ENCODE measurements at regions not wholly inside any gene's neighbourhood (a gene's known extent, or its start where the extent isn't known, plus 50 kb on each side); places are given as distances from the start of the nearest gene placed in this dataset.

DNA sequence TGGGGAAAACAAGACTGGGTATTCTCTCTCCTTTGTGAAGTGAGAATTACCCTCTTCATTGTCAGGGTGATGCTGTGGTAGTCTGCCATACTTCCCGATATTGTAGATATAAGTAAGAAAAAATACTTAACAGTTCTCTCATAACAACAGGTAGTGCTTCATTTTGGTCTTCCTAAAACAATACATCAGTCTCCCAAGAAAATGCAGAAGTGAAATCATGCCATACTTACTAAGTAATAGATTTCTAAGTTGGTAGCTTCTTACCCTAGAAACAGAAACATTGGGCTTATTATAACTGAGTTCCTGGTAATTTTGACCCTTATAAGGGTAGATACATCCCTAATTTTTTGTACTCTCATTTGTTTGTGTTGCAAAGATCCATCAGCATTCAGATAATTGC lies 460.7 kb upstream of the DCC start:
- H3K4me1 ChIP-seq, result no peaks in the 10 kb centered on the region
- no peak for DNase-seq (ENCODE audit: low spot score in 2 of 2)
- no peaks in the 10 kb centered on the region for H3K9me3 ChIP-seq
- no peaks in the 10 kb centered on the region for H3K27me3 ChIP-seq
- intact Hi-C loops (cut with DNase I), result no loop called here
- no peaks in the 10 kb centered on the region for H3K36me3 ChIP-seq
- TF ChIP-seq, protein P1, sequence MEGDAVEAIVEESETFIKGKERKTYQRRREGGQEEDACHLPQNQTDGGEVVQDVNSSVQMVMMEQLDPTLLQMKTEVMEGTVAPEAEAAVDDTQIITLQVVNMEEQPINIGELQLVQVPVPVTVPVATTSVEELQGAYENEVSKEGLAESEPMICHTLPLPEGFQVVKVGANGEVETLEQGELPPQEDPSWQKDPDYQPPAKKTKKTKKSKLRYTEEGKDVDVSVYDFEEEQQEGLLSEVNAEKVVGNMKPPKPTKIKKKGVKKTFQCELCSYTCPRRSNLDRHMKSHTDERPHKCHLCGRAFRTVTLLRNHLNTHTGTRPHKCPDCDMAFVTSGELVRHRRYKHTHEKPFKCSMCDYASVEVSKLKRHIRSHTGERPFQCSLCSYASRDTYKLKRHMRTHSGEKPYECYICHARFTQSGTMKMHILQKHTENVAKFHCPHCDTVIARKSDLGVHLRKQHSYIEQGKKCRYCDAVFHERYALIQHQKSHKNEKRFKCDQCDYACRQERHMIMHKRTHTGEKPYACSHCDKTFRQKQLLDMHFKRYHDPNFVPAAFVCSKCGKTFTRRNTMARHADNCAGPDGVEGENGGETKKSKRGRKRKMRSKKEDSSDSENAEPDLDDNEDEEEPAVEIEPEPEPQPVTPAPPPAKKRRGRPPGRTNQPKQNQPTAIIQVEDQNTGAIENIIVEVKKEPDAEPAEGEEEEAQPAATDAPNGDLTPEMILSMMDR (IDR thresholded peaks at IDR 0.05), result no peak
- no peak overlapping the region for H3K27ac ChIP-seq
- no peak overlapping the region for H3K4me3 ChIP-seq

DNA sequence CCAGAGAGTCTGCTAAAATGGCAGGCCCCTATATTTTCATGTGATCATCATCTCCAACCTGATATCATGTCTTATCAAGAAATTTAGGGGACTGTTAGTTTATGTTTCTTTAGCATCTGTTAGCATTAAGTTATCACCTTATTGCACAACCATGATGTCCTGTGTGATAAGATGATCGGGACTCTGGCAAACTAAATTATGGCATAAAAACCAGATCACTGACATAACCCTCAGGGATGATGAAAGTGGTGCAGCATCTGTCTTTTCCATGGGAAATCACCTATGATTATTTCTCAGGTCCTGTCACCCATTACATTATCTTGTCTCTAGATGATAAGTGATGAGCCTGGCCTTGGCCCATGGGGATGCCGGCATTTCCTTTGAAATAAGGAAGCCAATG lies 458.6 kb upstream of the DCC start:
- intact Hi-C loops (cut with DNase I), result no loop called here
- Histone ChIP-seq H3K27me3 (no peaks in the 10 kb centered on the region), H3K4me3 (no peak overlapping the region), H3K36me3 (no peaks in the 10 kb centered on the region), H3K9me3 (no peaks in the 10 kb centered on the region), H3K27ac (no peak overlapping the region), H3K4me1 (no peaks in the 10 kb centered on the region)
- DNase-seq (ENCODE audit: low spot score in 2 of 2), result no peak
- TF ChIP-seq, protein P1 (IDR thresholded peaks at IDR 0.05), result no peak

DNA sequence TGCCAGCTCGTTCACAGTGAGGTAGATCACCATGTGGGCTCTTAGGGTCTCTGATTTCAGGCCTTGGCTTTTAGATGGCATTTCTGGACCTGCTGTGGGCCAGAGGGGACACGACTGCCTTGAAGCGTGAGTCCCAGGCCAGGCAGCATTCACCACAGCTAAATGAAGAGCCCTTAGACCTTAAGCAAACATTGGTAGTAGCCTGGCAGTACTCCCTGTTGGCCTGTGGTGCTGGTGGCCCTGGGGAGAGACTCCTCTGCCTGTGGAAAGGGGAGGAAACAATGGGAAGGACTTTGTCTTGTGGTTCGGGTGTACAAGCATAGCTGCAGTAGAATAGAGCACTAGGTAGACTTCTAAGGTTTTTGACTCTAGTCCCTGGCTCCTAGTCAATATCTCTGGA lies 456.0 kb upstream of the DCC start:
- no peak for DNase-seq (ENCODE audit: low spot score in 2 of 2)
- Histone ChIP-seq H3K4me3 (no peak overlapping the region), H3K4me1 (no peaks in the 10 kb centered on the region), H3K36me3 (no peaks in the 10 kb centered on the region), H3K27me3 (no peaks in the 10 kb centered on the region), H3K27ac (no peak overlapping the region), H3K9me3 (no peaks in the 10 kb centered on the region)
- intact Hi-C loops (cut with DNase I), result no loop called here
- TF ChIP-seq, protein P1 (IDR thresholded peaks at IDR 0.05), result no peak

DNA sequence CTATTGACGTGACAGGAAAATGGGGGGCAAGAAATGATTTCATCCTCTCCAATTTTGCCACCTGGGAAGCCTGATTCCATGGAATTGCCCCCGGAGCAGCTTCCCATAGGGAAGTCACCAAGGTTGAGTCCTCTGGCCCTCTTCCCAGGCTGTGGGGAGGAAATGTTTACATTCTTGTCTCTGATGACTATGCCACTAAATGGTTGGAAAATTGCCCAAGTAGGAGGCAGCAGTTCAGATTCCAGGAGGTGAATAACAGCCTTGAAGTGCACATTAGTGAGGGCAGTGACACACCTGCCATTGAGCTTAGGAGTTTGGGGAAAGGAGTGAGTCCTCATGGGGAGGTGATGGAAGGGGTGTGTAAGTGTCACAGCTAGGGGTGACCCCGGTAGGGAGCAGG lies 449.2 kb upstream of the DCC start:
- H3K4me1 ChIP-seq, result no peaks in the 10 kb centered on the region
- DNase-seq (ENCODE audit: low spot score in 2 of 2), result no peak
- no peaks in the 10 kb centered on the region for H3K27me3 ChIP-seq
- no peak overlapping the region for H3K27ac ChIP-seq
- no peaks in the 10 kb centered on the region for H3K36me3 ChIP-seq
- H3K4me3 ChIP-seq, result no peak overlapping the region
- H3K9me3 ChIP-seq, result no peaks in the 10 kb centered on the region
- TF ChIP-seq, protein P1 (IDR thresholded peaks at IDR 0.05), result no peak
- intact Hi-C loops (cut with DNase I), result no loop called here

DNA sequence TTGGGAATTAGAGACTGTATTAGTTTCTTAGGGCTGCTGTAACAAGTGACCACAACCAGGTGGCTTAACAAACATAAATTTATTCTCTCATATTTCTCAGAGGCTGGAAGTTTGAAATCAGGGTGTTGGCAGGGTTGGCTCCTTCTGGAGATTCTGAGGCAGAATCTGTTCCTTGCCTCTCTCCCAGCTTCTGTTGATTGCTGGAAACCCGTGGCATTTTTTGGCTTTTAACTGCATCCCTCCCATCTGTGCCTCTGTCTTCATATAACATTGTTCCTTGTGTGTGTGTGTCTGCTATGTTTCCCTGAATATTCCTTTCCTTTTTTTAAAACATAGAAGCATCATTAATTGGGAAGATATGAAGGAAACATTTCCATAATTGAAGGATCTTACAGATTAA lies 448.1 kb upstream of the DCC start:
- intact Hi-C loops (cut with DNase I), result no loop called here
- no peaks in the 10 kb centered on the region for H3K27me3 ChIP-seq
- no peaks in the 10 kb centered on the region for H3K36me3 ChIP-seq
- no peak overlapping the region for H3K4me3 ChIP-seq
- TF ChIP-seq, protein P1 (IDR thresholded peaks at IDR 0.05), result no peak
- no peaks in the 10 kb centered on the region for H3K9me3 ChIP-seq
- no peak overlapping the region for H3K27ac ChIP-seq
- no peaks in the 10 kb centered on the region for H3K4me1 ChIP-seq
- DNase-seq (ENCODE audit: low spot score in 2 of 2), result no peak

DNA sequence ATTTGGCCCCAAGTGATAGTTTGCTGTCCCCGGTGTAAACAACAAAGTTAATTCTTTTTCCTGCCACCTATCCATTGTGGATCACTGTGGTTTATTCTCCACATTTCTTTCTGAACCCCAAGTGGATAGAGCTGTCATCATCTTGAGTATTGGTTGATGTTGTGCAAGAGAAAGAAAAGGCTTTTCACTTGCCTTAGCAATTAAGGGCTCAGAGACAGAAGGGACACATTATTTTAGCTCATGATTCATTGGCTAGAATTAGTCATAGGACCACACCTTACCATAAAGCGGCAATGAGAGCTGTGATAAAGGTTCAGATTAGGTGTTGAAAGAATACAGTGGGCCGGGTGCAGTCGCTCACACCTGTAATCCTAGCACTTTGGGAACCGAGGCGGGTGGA lies 442.1 kb upstream of the DCC start:
- no peaks in the 10 kb centered on the region for H3K27me3 ChIP-seq

More for the DNA sequence above, 442.1 kb upstream of the DCC start:
- Histone ChIP-seq H3K4me1 (no peaks in the 10 kb centered on the region), H3K27ac (no peak overlapping the region), H3K36me3 (no peaks in the 10 kb centered on the region), H3K4me3 (no peak overlapping the region), H3K9me3 (no peaks in the 10 kb centered on the region)
- TF ChIP-seq, protein P1 (IDR thresholded peaks at IDR 0.05), result no peak
- intact Hi-C loops (cut with DNase I), result no loop called here
- DNase-seq (ENCODE audit: low spot score in 2 of 2), result no peak

Data from ascending aorta (tissue), 2 donors.